GM23338 (cell line): ENCODE measurements at regions not wholly inside any gene's neighbourhood (a gene's known extent, or its start where the extent isn't known, plus 50 kb on each side); places are given as distances from the start of the nearest gene placed in this dataset.

Source experiments
- EZH2 ChIP-seq: fragments of 200-600 bp; sonication (generic); IDR thresholded peaks from one replicate; pipeline ENCODE4 v1.8.0; 2017; ENCODE audit warnings: antibody characterized with exemption, mild to moderate bottlenecking, low read depth; ENCODE audit not compliant: unreplicated experiment
- EZH2phosphoT487 ChIP-seq: fragments of 200-600 bp; sonication (generic); IDR thresholded peaks from one replicate; pipeline ENCODE4 v1.8.1; 2018; ENCODE audit warnings: antibody characterized with exemption; ENCODE audit not compliant: unreplicated experiment
- JUNB ChIP-seq: IDR thresholded peaks from one replicate; pipeline ENCODE4 v1.6.1; 2016; ENCODE audit warnings: antibody characterized with exemption; ENCODE audit not compliant: unreplicated experiment
- ZNF331 ChIP-seq: fragments of 250-450 bp; sonication (Bioruptor Pico); IDR thresholded peaks from 2 replicates; pipeline ENCODE4 v1.5.0; 2020; ENCODE audit warnings: low read depth, mild to moderate bottlenecking, moderate library complexity
- TF ChIP-seq, protein P1 (sequence below): IDR thresholded peaks from one replicate; pipeline ENCODE4 v1.6.1; 2018; ENCODE audit warnings: antibody characterized with exemption; ENCODE audit not compliant: unreplicated experiment
- TF ChIP-seq, protein P2 (sequence below): fragments of 250-450 bp; sonication (Bioruptor Pico); IDR thresholded peaks from 2 replicates; pipeline ENCODE4 v1.5.0; 2020; ENCODE audit warnings: mild to moderate bottlenecking, moderate library complexity

DNA sequence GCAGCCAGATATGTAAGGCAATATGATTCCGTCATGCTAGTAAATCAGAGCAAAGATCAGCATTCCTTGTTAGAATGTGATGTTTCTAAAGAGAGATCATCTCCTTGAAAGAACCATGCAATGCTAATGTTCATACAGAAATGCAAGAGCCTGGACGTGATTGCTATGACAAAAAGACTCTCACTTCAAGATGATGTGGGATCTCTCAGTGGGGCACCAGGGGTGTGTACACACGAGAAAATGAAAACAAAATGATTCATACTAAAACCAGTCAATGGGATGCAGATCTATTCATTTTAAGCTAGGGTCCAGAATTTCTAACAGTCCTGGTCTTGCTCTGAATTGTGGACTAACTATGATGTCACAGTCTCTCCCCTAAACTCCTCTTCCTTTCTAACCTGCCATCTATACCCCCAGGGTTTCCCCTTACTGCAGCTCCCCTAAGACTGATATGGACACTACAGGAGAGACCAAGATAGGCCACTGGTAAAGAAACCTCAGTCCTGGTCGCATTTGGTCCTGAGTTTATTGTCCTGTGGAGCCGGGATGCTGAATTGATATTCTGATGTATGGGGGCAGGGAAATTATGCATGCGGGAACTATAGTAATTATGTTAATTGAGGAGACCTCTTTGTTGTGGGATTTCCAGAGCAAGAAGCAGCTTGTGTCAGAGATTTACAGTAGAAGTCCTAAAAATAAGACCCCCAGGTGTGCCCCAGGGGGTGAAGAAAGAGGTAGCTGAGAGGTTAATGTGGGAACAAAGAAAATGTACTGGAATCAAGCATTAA is 179.0 kb downstream of the PMP22 start (continued):
- TF ChIP-seq, protein P1, sequence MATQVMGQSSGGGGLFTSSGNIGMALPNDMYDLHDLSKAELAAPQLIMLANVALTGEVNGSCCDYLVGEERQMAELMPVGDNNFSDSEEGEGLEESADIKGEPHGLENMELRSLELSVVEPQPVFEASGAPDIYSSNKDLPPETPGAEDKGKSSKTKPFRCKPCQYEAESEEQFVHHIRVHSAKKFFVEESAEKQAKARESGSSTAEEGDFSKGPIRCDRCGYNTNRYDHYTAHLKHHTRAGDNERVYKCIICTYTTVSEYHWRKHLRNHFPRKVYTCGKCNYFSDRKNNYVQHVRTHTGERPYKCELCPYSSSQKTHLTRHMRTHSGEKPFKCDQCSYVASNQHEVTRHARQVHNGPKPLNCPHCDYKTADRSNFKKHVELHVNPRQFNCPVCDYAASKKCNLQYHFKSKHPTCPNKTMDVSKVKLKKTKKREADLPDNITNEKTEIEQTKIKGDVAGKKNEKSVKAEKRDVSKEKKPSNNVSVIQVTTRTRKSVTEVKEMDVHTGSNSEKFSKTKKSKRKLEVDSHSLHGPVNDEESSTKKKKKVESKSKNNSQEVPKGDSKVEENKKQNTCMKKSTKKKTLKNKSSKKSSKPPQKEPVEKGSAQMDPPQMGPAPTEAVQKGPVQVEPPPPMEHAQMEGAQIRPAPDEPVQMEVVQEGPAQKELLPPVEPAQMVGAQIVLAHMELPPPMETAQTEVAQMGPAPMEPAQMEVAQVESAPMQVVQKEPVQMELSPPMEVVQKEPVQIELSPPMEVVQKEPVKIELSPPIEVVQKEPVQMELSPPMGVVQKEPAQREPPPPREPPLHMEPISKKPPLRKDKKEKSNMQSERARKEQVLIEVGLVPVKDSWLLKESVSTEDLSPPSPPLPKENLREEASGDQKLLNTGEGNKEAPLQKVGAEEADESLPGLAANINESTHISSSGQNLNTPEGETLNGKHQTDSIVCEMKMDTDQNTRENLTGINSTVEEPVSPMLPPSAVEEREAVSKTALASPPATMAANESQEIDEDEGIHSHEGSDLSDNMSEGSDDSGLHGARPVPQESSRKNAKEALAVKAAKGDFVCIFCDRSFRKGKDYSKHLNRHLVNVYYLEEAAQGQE, result no peak
- TF ChIP-seq JUNB (no peak), EZH2phosphoT487 (no peak), ZNF331 (no peak), EZH2 (no peak)
- TF ChIP-seq, protein P2, sequence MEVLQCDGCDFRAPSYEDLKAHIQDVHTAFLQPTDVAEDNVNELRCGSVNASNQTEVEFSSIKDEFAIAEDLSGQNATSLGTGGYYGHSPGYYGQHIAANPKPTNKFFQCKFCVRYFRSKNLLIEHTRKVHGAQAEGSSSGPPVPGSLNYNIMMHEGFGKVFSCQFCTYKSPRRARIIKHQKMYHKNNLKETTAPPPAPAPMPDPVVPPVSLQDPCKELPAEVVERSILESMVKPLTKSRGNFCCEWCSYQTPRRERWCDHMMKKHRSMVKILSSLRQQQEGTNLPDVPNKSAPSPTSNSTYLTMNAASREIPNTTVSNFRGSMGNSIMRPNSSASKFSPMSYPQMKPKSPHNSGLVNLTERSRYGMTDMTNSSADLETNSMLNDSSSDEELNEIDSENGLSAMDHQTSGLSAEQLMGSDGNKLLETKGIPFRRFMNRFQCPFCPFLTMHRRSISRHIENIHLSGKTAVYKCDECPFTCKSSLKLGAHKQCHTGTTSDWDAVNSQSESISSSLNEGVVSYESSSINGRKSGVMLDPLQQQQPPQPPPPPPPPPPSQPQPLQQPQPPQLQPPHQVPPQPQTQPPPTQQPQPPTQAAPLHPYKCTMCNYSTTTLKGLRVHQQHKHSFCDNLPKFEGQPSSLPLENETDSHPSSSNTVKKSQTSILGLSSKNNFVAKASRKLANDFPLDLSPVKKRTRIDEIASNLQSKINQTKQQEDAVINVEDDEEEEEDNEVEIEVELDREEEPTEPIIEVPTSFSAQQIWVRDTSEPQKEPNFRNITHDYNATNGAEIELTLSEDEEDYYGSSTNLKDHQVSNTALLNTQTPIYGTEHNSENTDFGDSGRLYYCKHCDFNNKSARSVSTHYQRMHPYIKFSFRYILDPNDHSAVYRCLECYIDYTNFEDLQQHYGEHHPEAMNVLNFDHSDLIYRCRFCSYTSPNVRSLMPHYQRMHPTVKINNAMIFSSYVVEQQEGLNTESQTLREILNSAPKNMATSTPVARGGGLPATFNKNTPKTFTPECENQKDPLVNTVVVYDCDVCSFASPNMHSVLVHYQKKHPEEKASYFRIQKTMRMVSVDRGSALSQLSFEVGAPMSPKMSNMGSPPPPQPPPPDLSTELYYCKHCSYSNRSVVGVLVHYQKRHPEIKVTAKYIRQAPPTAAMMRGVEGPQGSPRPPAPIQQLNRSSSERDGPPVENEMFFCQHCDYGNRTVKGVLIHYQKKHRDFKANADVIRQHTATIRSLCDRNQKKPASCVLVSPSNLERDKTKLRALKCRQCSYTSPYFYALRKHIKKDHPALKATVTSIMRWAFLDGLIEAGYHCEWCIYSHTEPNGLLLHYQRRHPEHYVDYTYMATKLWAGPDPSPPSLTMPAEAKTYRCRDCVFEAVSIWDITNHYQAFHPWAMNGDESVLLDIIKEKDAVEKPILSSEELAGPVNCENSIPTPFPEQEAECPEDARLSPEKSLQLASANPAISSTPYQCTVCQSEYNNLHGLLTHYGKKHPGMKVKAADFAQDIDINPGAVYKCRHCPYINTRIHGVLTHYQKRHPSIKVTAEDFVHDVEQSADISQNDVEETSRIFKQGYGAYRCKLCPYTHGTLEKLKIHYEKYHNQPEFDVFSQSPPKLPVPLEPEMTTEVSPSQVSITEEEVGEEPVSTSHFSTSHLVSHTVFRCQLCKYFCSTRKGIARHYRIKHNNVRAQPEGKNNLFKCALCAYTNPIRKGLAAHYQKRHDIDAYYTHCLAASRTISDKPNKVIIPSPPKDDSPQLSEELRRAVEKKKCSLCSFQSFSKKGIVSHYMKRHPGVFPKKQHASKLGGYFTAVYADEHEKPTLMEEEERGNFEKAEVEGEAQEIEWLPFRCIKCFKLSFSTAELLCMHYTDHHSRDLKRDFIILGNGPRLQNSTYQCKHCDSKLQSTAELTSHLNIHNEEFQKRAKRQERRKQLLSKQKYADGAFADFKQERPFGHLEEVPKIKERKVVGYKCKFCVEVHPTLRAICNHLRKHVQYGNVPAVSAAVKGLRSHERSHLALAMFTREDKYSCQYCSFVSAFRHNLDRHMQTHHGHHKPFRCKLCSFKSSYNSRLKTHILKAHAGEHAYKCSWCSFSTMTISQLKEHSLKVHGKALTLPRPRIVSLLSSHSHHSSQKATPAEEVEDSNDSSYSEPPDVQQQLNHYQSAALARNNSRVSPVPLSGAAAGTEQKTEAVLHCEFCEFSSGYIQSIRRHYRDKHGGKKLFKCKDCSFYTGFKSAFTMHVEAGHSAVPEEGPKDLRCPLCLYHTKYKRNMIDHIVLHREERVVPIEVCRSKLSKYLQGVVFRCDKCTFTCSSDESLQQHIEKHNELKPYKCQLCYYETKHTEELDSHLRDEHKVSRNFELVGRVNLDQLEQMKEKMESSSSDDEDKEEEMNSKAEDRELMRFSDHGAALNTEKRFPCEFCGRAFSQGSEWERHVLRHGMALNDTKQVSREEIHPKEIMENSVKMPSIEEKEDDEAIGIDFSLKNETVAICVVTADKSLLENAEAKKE (CRISPR knock-in tag), result no peak
